Transverse colon (tissue), 3 donors: ENCODE measurements at regions not wholly inside any gene's neighbourhood (a gene's known extent, or its start where the extent isn't known, plus 50 kb on each side); places are given as distances from the start of the nearest gene placed in this dataset.

Experiments
- EP300 ChIP-seq: sonication (generic); formaldehyde crosslinking; IDR thresholded peaks from one replicate; pipeline ENCODE4 v1.6.1; 2017; ENCODE audit warnings: antibody characterized with exemption, low read depth
- TF ChIP-seq, protein P1 (sequence below), 5 experiments: fragments of 200-600 bp in 3 of 5; fragments of 450-650 bp in 2 of 5; sonication (generic) in 3 of 5; IDR thresholded peaks; 1 replicate in 2 of 5; 2 replicates in 3 of 5; pipeline ENCODE4 v1.5.1; 2016 to 2017; ENCODE audit warnings: antibody characterized with exemption in 5 of 5, inconsistent platforms in 3 of 5, mild to moderate bottlenecking in 2 of 5, moderate library complexity in 1 of 5

DNA sequence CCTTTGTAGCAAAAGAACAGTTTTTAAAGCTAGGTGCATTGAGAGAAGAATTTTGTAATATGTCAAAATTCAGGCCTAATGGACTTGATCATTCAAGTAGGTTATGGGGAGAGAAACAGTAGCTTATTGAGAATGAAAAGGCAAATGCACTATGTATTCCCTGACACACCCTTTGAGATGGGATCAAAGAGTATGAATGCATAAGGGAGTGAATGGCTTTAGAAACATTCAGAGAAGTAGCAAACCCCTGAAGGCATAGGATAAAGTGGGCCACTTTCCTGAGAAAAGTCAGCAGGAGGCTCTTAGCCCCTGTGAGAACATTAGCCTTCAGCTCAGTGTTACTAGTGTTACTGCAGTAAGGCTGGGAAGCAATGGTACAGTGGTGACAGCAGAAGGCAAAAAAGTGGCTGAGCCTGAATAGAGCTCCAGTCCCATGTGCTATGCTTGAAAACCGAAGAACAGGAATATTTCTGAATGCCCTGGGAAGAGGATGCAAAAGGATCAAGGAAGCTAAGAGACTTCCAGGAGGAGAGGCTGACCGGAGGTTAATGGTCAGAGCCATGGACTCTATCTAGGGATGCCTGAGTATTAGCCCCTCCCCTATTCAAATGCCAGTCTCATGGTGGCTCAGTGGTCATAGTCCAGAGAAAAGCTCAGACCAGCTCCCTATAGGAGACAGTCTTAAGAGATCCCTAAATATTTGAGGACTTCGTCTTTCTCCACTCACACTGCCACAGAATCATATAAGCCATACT, 218.2 kb upstream of the SGO1 start:
- TF ChIP-seq, protein P1, sequence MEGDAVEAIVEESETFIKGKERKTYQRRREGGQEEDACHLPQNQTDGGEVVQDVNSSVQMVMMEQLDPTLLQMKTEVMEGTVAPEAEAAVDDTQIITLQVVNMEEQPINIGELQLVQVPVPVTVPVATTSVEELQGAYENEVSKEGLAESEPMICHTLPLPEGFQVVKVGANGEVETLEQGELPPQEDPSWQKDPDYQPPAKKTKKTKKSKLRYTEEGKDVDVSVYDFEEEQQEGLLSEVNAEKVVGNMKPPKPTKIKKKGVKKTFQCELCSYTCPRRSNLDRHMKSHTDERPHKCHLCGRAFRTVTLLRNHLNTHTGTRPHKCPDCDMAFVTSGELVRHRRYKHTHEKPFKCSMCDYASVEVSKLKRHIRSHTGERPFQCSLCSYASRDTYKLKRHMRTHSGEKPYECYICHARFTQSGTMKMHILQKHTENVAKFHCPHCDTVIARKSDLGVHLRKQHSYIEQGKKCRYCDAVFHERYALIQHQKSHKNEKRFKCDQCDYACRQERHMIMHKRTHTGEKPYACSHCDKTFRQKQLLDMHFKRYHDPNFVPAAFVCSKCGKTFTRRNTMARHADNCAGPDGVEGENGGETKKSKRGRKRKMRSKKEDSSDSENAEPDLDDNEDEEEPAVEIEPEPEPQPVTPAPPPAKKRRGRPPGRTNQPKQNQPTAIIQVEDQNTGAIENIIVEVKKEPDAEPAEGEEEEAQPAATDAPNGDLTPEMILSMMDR (IDR thresholded peaks at IDR 0.05), result no peak
- no peak for TF ChIP-seq EP300
